GM23248 (cell line): ENCODE measurements at regions not wholly inside any gene's neighbourhood (a gene's known extent, or its start where the extent isn't known, plus 50 kb on each side); places are given as distances from the start of the nearest gene placed in this dataset.

Experiments used
- EZH2 ChIP-seq: fragments of 200-600 bp; sonication (generic); IDR thresholded peaks from 2 replicates; pipeline ENCODE4 v1.6.1; 2018; ENCODE audit warnings: antibody characterized with exemption, mild to moderate bottlenecking; ENCODE audit not compliant: insufficient read depth, poor library complexity, severe bottlenecking
- EZH2phosphoT487 ChIP-seq: fragments of 200-600 bp; sonication (generic); IDR thresholded peaks from 2 replicates; pipeline ENCODE4 v1.6.1; 2018; ENCODE audit warnings: antibody characterized with exemption, moderate library complexity, mild to moderate bottlenecking, low read depth; ENCODE audit not compliant: insufficient read depth

DNA sequence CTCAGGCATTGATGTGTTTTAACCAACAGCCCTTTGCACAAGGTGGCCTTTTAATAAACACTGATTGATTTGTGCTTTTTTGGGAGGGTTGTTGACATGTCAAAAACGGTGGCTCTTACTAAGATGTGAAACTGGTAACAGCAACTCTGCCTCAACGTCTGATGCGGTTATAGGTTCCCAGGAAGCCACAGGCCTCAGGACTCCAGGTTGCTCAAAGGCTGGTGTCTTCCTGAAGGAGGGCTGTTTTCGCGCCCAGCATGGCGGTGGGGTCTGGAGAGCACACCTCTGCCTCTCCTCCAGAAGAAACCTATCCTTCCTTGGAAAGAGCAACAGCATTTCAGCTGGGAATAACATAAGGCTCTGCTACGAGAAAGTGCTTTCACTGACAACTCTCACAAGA, 187.5 kb downstream of the IRF8 start:
- TF ChIP-seq EZH2phosphoT487 (no peak), EZH2 (no peak)
